ENCODE measurements at regions not wholly inside any gene's neighbourhood (a gene's known extent, or its start where the extent isn't known, plus 50 kb on each side); places are given as distances from the start of the nearest gene placed in this dataset.

DNA sequence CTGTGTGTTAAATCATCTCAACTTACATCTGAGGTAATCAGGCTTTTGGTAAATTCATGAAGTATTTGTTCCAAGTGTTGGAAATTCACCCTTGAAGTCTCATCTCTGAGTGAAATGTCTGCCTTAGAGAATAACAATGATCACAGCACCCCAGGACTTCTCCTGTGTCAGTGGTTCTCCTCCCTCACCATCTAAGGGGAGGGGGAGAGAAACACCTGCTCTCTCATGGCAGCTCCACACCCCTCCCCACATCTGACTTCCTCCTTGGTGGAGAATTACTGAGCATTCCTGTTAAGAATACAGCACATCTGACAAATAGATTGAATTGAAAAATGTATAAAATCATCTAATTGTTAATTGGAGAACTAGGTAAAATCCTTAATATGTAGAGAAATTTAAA lies 532.1 kb downstream of the RNF144A start:
- no peak overlapping the region for H2BK5ac ChIP-seq (ENCODE audit: low read depth, low read length, poor library complexity)
- no peak overlapping the region for H3K27ac ChIP-seq (ENCODE audit: low read depth, low read length)
- H3K79me2 ChIP-seq (ENCODE audit: control insufficient read depth, insufficient read depth, low read length, poor library complexity), result no peaks in the 10 kb centered on the region
- H3K9ac ChIP-seq (ENCODE audit: low read length), result no peak overlapping the region
- H3K4me3 ChIP-seq (ENCODE audit: low read depth, low read length), result no peak overlapping the region
- H4K12ac ChIP-seq (ENCODE audit: low read depth, low read length), result no peak overlapping the region
- no peak overlapping the region for H3K4me2 ChIP-seq (ENCODE audit: low read length)
- H3K14ac ChIP-seq (ENCODE audit: low read length), result no peak overlapping the region
- H4K8ac ChIP-seq (ENCODE audit: low read depth, low read length), result no peak overlapping the region
- H3K79me1 ChIP-seq (ENCODE audit: low read length), result no peaks in the 10 kb centered on the region
- peaks cover 5 to 6% of the 10 kb centered on the region in 2 experiments for H3K4me1 ChIP-seq (ENCODE audit: control insufficient read depth in 1 of 2, insufficient read depth in 2 of 2, low read length in 2 of 2)
- no peak overlapping the region for H2BK120ac ChIP-seq (ENCODE audit: insufficient read depth, low read length, poor library complexity)
- H3K27me3 ChIP-seq (ENCODE audit: insufficient read depth, low read length), result no peaks in the 10 kb centered on the region
- H2AFZ ChIP-seq (ENCODE audit: insufficient read depth, low read length, poor library complexity), result no peak overlapping the region
- no peak overlapping the region for H3K18ac ChIP-seq (ENCODE audit: low read length)
- no peak overlapping the region for H3K23ac ChIP-seq (ENCODE audit: low read length)
- no peak overlapping the region for H4K91ac ChIP-seq (ENCODE audit: low read depth, low read length)
- H2AK5ac ChIP-seq (ENCODE audit: low read length), result no peak overlapping the region
- DNase-seq, result no peak
- H3K4ac ChIP-seq (ENCODE audit: low read depth, low read length), result no peak overlapping the region
- no peak overlapping the region for H2BK12ac ChIP-seq (ENCODE audit: low read length)
- H3K36me3 ChIP-seq (ENCODE audit: control insufficient read depth in 1 of 2, insufficient read depth in 2 of 2, low read length in 2 of 2), result no peaks in the 10 kb centered on the region
- no peaks in the 10 kb centered on the region for H3K9me3 ChIP-seq (ENCODE audit: insufficient read depth, low read depth, low read length)

GRCh38 chr2:7450188-7450832 lies 533.1 kb downstream of the RNF144A start:
- Histone ChIP-seq H3K18ac (ENCODE audit: low read length) (no peak overlapping the region), H2BK5ac (ENCODE audit: low read depth, low read length, poor library complexity) (no peak overlapping the region), H2BK12ac (ENCODE audit: low read length) (no peak overlapping the region), H3K9ac (ENCODE audit: low read length) (no peak overlapping the region), H4K91ac (ENCODE audit: low read depth, low read length) (no peak overlapping the region), H3K27ac (ENCODE audit: low read depth, low read length) (no peak overlapping the region), H2BK120ac (ENCODE audit: insufficient read depth, low read length, poor library complexity) (no peak overlapping the region), H3K14ac (ENCODE audit: low read length) (no peak overlapping the region), H3K27me3 (ENCODE audit: insufficient read depth, low read length) (no peaks in the 10 kb centered on the region), H3K36me3 (ENCODE audit: control insufficient read depth in 1 of 2, insufficient read depth in 2 of 2, low read length in 2 of 2) (no peaks in the 10 kb centered on the region), H3K4me1 (ENCODE audit: control insufficient read depth in 1 of 2, insufficient read depth in 2 of 2, low read length in 2 of 2) (peaks cover 5 to 6% of the 10 kb centered on the region in 2 experiments), H3K4me3 (ENCODE audit: low read depth, low read length) (no peak overlapping the region), H2AK5ac (ENCODE audit: low read length) (no peak overlapping the region), H2AFZ (ENCODE audit: insufficient read depth, low read length, poor library complexity) (no peak overlapping the region), H3K4me2 (ENCODE audit: low read length) (no peak overlapping the region), H3K4ac (ENCODE audit: low read depth, low read length) (no peak overlapping the region), H3K23ac (ENCODE audit: low read length) (no peak overlapping the region), H4K8ac (ENCODE audit: low read depth, low read length) (no peak overlapping the region), H3K79me1 (ENCODE audit: low read length) (no peaks in the 10 kb centered on the region), H3K79me2 (ENCODE audit: control insufficient read depth, insufficient read depth, low read length, poor library complexity) (no peaks in the 10 kb centered on the region), H3K9me3 (ENCODE audit: insufficient read depth, low read depth, low read length) (no peaks in the 10 kb centered on the region), H4K12ac (ENCODE audit: low read depth, low read length) (no peak overlapping the region)
- no peak for DNase-seq
- WGBS (ENCODE audit: extremely low coverage, insufficient coverage, insufficient read length), result no CpG with 5 or more reads among the region's 8 CpGs

DNA sequence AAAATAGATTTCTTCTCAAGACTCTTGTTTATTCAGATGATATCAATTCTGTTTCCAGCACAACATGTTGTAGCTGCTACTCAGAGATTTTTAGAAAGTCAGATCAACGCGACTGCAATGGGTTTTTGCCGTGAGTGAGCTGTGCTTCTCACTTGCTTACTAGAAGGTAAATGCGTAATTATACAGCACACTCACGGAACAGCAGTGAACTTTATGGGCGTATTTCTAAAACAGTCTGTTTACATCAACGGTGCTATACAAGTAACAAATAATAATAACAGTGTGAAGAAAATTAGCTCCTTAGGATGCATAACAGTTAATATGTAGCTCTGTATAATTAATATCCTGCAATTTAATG lies 533.6 kb downstream of the RNF144A start:
- Histone ChIP-seq H4K12ac (ENCODE audit: low read depth, low read length) (no peak overlapping the region), H4K91ac (ENCODE audit: low read depth, low read length) (no peak overlapping the region), H2BK12ac (ENCODE audit: low read length) (no peak overlapping the region), H3K4me1 (ENCODE audit: control insufficient read depth in 1 of 2, insufficient read depth in 2 of 2, low read length in 2 of 2) (peaks cover 5 to 6% of the 10 kb centered on the region in 2 experiments), H3K9me3 (ENCODE audit: insufficient read depth, low read depth, low read length) (no peaks in the 10 kb centered on the region), H2AFZ (ENCODE audit: insufficient read depth, low read length, poor library complexity) (no peak overlapping the region), H2BK120ac (ENCODE audit: insufficient read depth, low read length, poor library complexity) (no peak overlapping the region), H3K79me1 (ENCODE audit: low read length) (no peaks in the 10 kb centered on the region), H4K8ac (ENCODE audit: low read depth, low read length) (no peak overlapping the region), H3K4ac (ENCODE audit: low read depth, low read length) (no peak overlapping the region), H2AK5ac (ENCODE audit: low read length) (no peak overlapping the region), H3K27me3 (ENCODE audit: insufficient read depth, low read length) (no peaks in the 10 kb centered on the region), H3K23ac (ENCODE audit: low read length) (no peak overlapping the region), H2BK5ac (ENCODE audit: low read depth, low read length, poor library complexity) (no peak overlapping the region), H3K14ac (ENCODE audit: low read length) (no peak overlapping the region), H3K79me2 (ENCODE audit: control insufficient read depth, insufficient read depth, low read length, poor library complexity) (no peaks in the 10 kb centered on the region), H3K27ac (ENCODE audit: low read depth, low read length) (no peak overlapping the region), H3K18ac (ENCODE audit: low read length) (no peak overlapping the region), H3K36me3 (ENCODE audit: control insufficient read depth in 1 of 2, insufficient read depth in 2 of 2, low read length in 2 of 2) (no peaks in the 10 kb centered on the region), H3K4me2 (ENCODE audit: low read length) (no peak overlapping the region), H3K9ac (ENCODE audit: low read length) (no peak overlapping the region), H3K4me3 (ENCODE audit: low read depth, low read length) (no peak overlapping the region)
- WGBS (ENCODE audit: extremely low coverage, insufficient coverage, insufficient read length), result no CpG with 5 or more reads among the region's 7 CpGs
- DNase-seq, result no peak

DNA sequence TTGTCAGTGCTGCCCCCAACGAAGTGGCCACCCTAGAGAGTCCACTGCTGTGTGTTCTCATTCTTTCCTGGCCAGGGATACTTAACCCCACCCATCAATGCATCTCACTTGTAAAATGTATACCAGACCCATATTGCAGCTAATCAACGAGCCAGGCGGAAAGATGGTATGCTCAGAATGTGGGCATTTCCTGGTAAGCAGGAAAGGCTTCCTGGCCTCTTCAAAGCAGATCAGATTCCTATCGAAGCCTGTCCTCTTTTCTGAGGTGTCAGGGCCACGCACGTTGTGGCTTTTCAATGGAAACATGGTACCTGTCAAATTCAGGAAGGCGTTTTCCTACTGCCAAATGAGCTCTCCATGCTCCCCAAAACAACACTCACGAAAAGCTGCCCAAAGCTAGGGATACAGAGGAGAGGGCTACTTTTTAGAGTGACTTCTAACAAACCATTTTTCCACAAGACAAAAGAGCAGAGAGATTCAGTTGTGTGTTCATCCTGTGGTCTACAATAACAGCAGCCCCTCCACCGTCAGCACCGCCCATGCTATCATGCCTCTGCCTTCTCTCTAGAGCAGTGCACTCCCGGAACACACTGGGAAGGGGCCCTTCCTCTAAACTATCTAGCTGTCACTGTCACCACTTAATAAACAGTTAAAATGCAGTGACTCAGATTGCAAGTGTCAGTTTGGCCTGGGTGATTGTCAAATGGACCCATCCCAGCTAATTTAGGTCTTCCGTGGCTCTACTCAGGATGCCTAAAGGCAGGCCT lies 535.1 kb downstream of the RNF144A start:
- Histone ChIP-seq H3K9ac (ENCODE audit: low read length) (no peak overlapping the region), H3K79me2 (ENCODE audit: control insufficient read depth, insufficient read depth, low read length, poor library complexity) (no peaks in the 10 kb centered on the region), H3K14ac (ENCODE audit: low read length) (no peak overlapping the region), H4K91ac (ENCODE audit: low read depth, low read length) (no peak overlapping the region), H3K4me3 (ENCODE audit: low read depth, low read length) (no peak overlapping the region), H3K4me1 (ENCODE audit: control insufficient read depth in 1 of 2, insufficient read depth in 2 of 2, low read length in 2 of 2) (peaks cover 5 to 6% of the 10 kb centered on the region in 2 experiments), H4K12ac (ENCODE audit: low read depth, low read length) (no peak overlapping the region), H4K8ac (ENCODE audit: low read depth, low read length) (no peak overlapping the region), H2BK12ac (ENCODE audit: low read length) (no peak overlapping the region), H2AFZ (ENCODE audit: insufficient read depth, low read length, poor library complexity) (no peak overlapping the region), H3K27me3 (ENCODE audit: insufficient read depth, low read length) (no peaks in the 10 kb centered on the region), H3K27ac (ENCODE audit: low read depth, low read length) (no peak overlapping the region), H3K79me1 (ENCODE audit: low read length) (no peaks in the 10 kb centered on the region), H3K18ac (ENCODE audit: low read length) (no peak overlapping the region), H2BK5ac (ENCODE audit: low read depth, low read length, poor library complexity) (no peak overlapping the region), H3K4me2 (ENCODE audit: low read length) (peak overlapping the region; percentile 19), H2AK5ac (ENCODE audit: low read length) (no peak overlapping the region), H2BK120ac (ENCODE audit: insufficient read depth, low read length, poor library complexity) (no peak overlapping the region), H3K4ac (ENCODE audit: low read depth, low read length) (no peak overlapping the region), H3K23ac (ENCODE audit: low read length) (no peak overlapping the region), H3K36me3 (ENCODE audit: control insufficient read depth in 1 of 2, insufficient read depth in 2 of 2, low read length in 2 of 2) (no peaks in the 10 kb centered on the region), H3K9me3 (ENCODE audit: insufficient read depth, low read depth, low read length) (no peaks in the 10 kb centered on the region)
- no peak for DNase-seq
- no CpG with 5 or more reads among the region's 12 CpGs for WGBS (ENCODE audit: extremely low coverage, insufficient coverage, insufficient read length)

Data from trophoblast cell (in vitro differentiated cells and primary cell).